PC-3 (cell line): ENCODE measurements at regions not wholly inside any gene's neighbourhood (a gene's known extent, or its start where the extent isn't known, plus 50 kb on each side); places are given as distances from the start of the nearest gene placed in this dataset.

ENCODE experiments used
- CTCF ChIP-seq: fragments of 300-600 bp; sonication (generic); conservative IDR thresholded peaks from 2 replicates; pipeline ENCODE4 v1.5.1; 2017; ENCODE audit warnings: antibody characterized with exemption, low read depth, mild to moderate bottlenecking, low read length
- EZH2 ChIP-seq: fragments of 300-600 bp; sonication (generic); IDR thresholded peaks from one replicate; pipeline ENCODE4 v1.6.1; 2017; ENCODE audit warnings: antibody characterized with exemption, mild to moderate bottlenecking, low read length; ENCODE audit not compliant: unreplicated experiment

- TF ChIP-seq EZH2, result no peak
- TF ChIP-seq CTCF, result no peak
These were observed 110.1 kb downstream of the RPL27A start for GRCh38 chr11:8792710-8793109.
